ENCODE measurements at regions not wholly inside any gene's neighbourhood (a gene's known extent, or its start where the extent isn't known, plus 50 kb on each side); places are given as distances from the start of the nearest gene placed in this dataset.

- no peaks in the 10 kb centered on the region for H3K79me2 ChIP-seq (ENCODE audit: low read depth)
- DNase-seq: no peak
- H3K27ac ChIP-seq: no peak overlapping the region
- CTCF ChIA-PET: no interaction called here
- no peaks in the 10 kb centered on the region for H4K20me1 ChIP-seq (ENCODE audit: insufficient read depth)
- no peaks in the 10 kb centered on the region for H3K36me3 ChIP-seq (ENCODE audit: low read depth)
- H3K4me2 ChIP-seq: no peak overlapping the region
- no peaks in the 10 kb centered on the region for H3K27me3 ChIP-seq (ENCODE audit: insufficient read depth, low read depth)
- H2AFZ ChIP-seq: no peak overlapping the region
- intact Hi-C loops (cut with micrococcal nuclease; ENCODE audit: unreplicated experiment): no loop called here
- no TSS peak for BruUV-seq (replicated peaks)
- no peaks in the 10 kb centered on the region for H3K4me1 ChIP-seq (replicated peaks; ENCODE audit: insufficient read depth)
- H3F3A ChIP-seq (ENCODE audit: insufficient read depth, low read depth): no peaks in the 10 kb centered on the region
- no peaks in the 10 kb centered on the region for H3K9me2 ChIP-seq (ENCODE audit: insufficient read depth)
- no peak overlapping the region for H3K4me3 ChIP-seq
- POLR2A ChIA-PET (ENCODE audit: unreplicated experiment): no interaction called here
- no peaks in the 10 kb centered on the region; the same call in 1 of the 2 replicates for H3K9me3 ChIP-seq (ENCODE audit: insufficient read depth, low read depth)
- TF ChIP-seq EZH2 (IDR thresholded peaks at IDR 0.05; ENCODE audit: low read depth) (no peak), CTCF (conservative IDR thresholded peaks at IDR 0.05) (no peak)
Measured at GRCh38 chr6:140671926-140672325, 1297.5 kb upstream of the CITED2 start.

DNA sequence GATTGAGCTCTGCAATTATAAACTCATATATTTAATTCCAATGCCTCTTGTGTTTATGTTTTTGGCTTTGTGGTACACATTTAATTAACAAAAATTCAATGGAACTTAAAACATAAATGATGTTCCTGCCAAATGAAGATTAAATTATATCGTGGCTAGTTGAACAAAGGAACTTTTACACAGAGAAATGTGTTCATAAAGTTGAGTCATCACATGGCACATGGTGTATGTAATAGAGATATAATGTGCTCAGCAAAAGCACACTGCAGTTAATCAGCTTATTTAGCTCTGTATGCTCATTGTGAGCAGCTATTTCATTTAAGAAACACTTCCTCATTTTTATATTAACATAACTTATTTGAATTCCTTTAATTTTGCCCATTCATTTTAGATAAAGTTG is 1295.6 kb upstream of the CITED2 start:
- ChIA-PET CTCF (no interaction called here), POLR2A (ENCODE audit: unreplicated experiment) (no interaction called here)
- Histone ChIP-seq H3K36me3 (ENCODE audit: low read depth) (no peaks in the 10 kb centered on the region), H3K27me3 (ENCODE audit: insufficient read depth, low read depth) (no peaks in the 10 kb centered on the region), H3K79me2 (ENCODE audit: low read depth) (no peaks in the 10 kb centered on the region), H3K27ac (no peak overlapping the region), H2AFZ (no peak overlapping the region), H3K9me2 (ENCODE audit: insufficient read depth) (no peaks in the 10 kb centered on the region), H4K20me1 (ENCODE audit: insufficient read depth) (no peaks in the 10 kb centered on the region), H3K9me3 (ENCODE audit: insufficient read depth, low read depth) (no peaks in the 10 kb centered on the region; the same call in 1 of the 2 replicates), H3K4me3 (no peak overlapping the region), H3K4me1 (replicated peaks; ENCODE audit: insufficient read depth) (no peaks in the 10 kb centered on the region), H3K4me2 (no peak overlapping the region), H3F3A (ENCODE audit: insufficient read depth, low read depth) (no peaks in the 10 kb centered on the region)
- intact Hi-C loops (cut with micrococcal nuclease; ENCODE audit: unreplicated experiment): no loop called here
- no TSS peak for BruUV-seq (replicated peaks)
- no peak for DNase-seq
- no peak for TF ChIP-seq CTCF (conservative IDR thresholded peaks at IDR 0.05)
- no peak for TF ChIP-seq EZH2 (IDR thresholded peaks at IDR 0.05; ENCODE audit: low read depth)

DNA sequence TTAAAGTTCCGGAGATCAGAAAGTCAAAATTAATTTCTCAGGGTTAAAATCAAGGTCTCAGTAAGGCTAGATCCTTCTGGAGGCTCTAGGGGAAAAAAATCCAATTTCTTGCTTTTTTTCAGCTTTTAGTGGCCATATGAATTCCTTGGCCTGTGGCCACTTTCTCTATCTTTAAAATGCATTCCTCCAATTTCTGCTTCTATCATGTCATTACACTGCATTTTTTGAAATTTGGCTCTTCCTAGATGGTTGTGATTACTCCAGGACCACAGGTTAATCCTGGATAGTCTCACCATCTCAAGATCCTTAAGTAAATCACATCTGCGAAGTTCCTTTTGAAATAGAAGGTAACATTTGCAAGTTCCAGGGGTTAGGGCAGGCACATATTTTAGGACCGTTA is 1294.9 kb upstream of the CITED2 start:
- BruUV-seq (replicated peaks): no TSS peak
- H3F3A ChIP-seq (ENCODE audit: insufficient read depth, low read depth): no peaks in the 10 kb centered on the region
- no peak for DNase-seq
- intact Hi-C loops (cut with micrococcal nuclease; ENCODE audit: unreplicated experiment): no loop called here
- no peaks in the 10 kb centered on the region for H3K27me3 ChIP-seq (ENCODE audit: insufficient read depth, low read depth)
- no peaks in the 10 kb centered on the region for H3K36me3 ChIP-seq (ENCODE audit: low read depth)
- no peak overlapping the region for H3K4me2 ChIP-seq
- H3K79me2 ChIP-seq (ENCODE audit: low read depth): no peaks in the 10 kb centered on the region
- H3K4me1 ChIP-seq (replicated peaks; ENCODE audit: insufficient read depth): no peaks in the 10 kb centered on the region
- no peak overlapping the region for H3K4me3 ChIP-seq
- no peaks in the 10 kb centered on the region for H3K9me2 ChIP-seq (ENCODE audit: insufficient read depth)
- no peak overlapping the region for H3K27ac ChIP-seq
- ChIA-PET CTCF (no interaction called here), POLR2A (ENCODE audit: unreplicated experiment) (no interaction called here)
- H4K20me1 ChIP-seq (ENCODE audit: insufficient read depth): no peaks in the 10 kb centered on the region
- no peaks in the 10 kb centered on the region; the same call in 1 of the 2 replicates for H3K9me3 ChIP-seq (ENCODE audit: insufficient read depth, low read depth)
- no peak for TF ChIP-seq EZH2 (IDR thresholded peaks at IDR 0.05; ENCODE audit: low read depth)
- no peak for TF ChIP-seq CTCF (conservative IDR thresholded peaks at IDR 0.05)
- no peak overlapping the region for H2AFZ ChIP-seq

Measured in PC-9 (cell line).